ENCODE measurements at regions not wholly inside any gene's neighbourhood (a gene's known extent, or its start where the extent isn't known, plus 50 kb on each side); places are given as distances from the start of the nearest gene placed in this dataset.
"Not testable (repeated sequence)": the region's sequence is repeated elsewhere in the genome, so short reads cannot be mapped to it uniquely, and the experiment has no call there.

GRCh38 chrX:78822157-78822690 is 74.7 kb downstream of the LPAR4 start:
- DNase-seq: no peak
- no peaks in the 10 kb centered on the region for H3K4me1 Mint-ChIP-seq
- H3K36me3 Mint-ChIP-seq (ENCODE audit: low read depth): no peaks in the 10 kb centered on the region
- no peak overlapping the region for H3K27ac Mint-ChIP-seq
- no peaks in the 10 kb centered on the region for H3K27me3 Mint-ChIP-seq (ENCODE audit: low read depth, poor library complexity)
- TF ChIP-seq, protein P1, sequence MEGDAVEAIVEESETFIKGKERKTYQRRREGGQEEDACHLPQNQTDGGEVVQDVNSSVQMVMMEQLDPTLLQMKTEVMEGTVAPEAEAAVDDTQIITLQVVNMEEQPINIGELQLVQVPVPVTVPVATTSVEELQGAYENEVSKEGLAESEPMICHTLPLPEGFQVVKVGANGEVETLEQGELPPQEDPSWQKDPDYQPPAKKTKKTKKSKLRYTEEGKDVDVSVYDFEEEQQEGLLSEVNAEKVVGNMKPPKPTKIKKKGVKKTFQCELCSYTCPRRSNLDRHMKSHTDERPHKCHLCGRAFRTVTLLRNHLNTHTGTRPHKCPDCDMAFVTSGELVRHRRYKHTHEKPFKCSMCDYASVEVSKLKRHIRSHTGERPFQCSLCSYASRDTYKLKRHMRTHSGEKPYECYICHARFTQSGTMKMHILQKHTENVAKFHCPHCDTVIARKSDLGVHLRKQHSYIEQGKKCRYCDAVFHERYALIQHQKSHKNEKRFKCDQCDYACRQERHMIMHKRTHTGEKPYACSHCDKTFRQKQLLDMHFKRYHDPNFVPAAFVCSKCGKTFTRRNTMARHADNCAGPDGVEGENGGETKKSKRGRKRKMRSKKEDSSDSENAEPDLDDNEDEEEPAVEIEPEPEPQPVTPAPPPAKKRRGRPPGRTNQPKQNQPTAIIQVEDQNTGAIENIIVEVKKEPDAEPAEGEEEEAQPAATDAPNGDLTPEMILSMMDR (IDR thresholded peaks at IDR 0.05): no peak
- peaks cover 39% of the 10 kb centered on the region for H3K9me3 Mint-ChIP-seq
- H3K4me3 Mint-ChIP-seq: no peak overlapping the region

DNA sequence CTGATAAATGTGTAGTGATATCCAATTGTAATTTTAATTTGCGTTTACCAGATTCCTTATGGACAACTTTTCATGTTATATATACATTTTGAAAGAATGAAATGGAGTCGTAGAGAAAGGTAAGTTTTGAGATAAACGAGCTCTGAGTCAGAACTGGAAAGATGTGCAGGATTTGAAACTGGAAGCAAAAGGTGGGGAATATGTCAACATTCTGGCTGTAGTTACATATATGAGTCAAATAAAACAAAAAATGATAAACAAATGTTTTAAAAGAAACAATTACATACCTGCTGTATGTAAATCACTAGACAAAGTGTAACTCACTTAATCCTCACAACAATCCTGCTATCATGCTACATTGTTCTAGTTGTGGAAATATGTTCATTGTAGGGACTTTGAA is 84.0 kb downstream of the LPAR4 start:
- H3K36me3 Mint-ChIP-seq (ENCODE audit: low read depth): no peaks in the 10 kb centered on the region
- H3K4me3 Mint-ChIP-seq: no peak overlapping the region
- DNase-seq: no peak
- no peak overlapping the region for H3K27ac Mint-ChIP-seq
- peaks cover 4% of the 10 kb centered on the region for H3K27me3 Mint-ChIP-seq (ENCODE audit: low read depth, poor library complexity)
- peaks cover 8% of the 10 kb centered on the region for H3K9me3 Mint-ChIP-seq
- TF ChIP-seq, protein P1 (IDR thresholded peaks at IDR 0.05): no peak
- H3K4me1 Mint-ChIP-seq: no peaks in the 10 kb centered on the region

GRCh38 chrX:78838709-78839108 is 91.2 kb downstream of the LPAR4 start:
- DNase-seq: no peak
- Mint-ChIP-seq H3K27me3 (ENCODE audit: low read depth, poor library complexity) (peaks cover 8% of the 10 kb centered on the region), H3K9me3 (peaks cover 26% of the 10 kb centered on the region), H3K4me3 (no peak overlapping the region), H3K27ac (no peak overlapping the region), H3K4me1 (no peaks in the 10 kb centered on the region), H3K36me3 (ENCODE audit: low read depth) (no peaks in the 10 kb centered on the region)
- TF ChIP-seq, protein P1 (IDR thresholded peaks at IDR 0.05): no peak

DNA sequence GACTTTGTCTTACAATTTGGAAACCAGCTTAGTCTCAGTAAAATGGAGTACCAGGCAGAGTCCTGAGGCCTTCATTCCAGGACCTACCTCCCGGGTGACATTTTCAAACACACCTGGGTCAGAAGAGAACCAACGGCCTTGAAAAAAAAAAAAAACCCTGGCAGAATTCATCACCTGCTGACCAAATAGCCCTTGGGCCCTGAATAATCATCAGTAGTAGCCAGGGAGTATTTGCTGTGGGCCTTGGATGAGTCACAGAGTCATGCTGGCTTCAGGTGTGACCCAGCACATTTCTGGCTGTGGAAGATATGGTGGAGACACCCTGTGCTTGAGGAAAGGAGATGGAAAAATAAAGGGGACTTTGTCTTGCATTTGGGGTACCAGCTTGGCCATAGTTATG is 92.2 kb downstream of the LPAR4 start:
- Mint-ChIP-seq H3K27me3 (ENCODE audit: low read depth, poor library complexity) (peaks cover 8% of the 10 kb centered on the region), H3K4me3 (no peak overlapping the region), H3K9me3 (peaks cover 22% of the 10 kb centered on the region), H3K4me1 (no peaks in the 10 kb centered on the region), H3K36me3 (ENCODE audit: low read depth) (no peaks in the 10 kb centered on the region), H3K27ac (no peak overlapping the region)
- TF ChIP-seq, protein P1 (IDR thresholded peaks at IDR 0.05): no peak
- DNase-seq: no peak

DNA sequence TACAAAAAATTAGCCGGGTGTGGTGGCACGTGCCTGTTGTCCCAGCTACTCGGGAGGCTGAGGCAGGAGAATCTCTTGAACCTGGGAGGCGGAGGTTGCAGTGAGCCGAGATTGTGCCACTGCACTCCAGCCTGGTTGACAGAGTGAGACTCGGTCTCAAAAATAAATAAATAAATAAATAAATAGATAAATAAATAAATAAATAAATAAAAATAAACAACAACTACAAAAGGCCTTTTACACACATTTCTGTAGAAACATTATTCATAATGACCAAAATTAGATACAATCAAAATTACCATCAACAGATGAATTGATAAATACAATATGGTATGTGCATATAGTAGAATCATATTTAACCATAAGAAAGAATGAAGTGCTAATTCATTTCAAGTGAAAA is 96.7 kb downstream of the LPAR4 start:
- DNase-seq; H3K4me1 Mint-ChIP-seq; H3K27ac Mint-ChIP-seq; H3K27me3 Mint-ChIP-seq (ENCODE audit: low read depth, poor library complexity); H3K4me3 Mint-ChIP-seq; H3K36me3 Mint-ChIP-seq (ENCODE audit: low read depth): not testable (repeated sequence)
- peaks cover 21% of the 10 kb centered on the region for H3K9me3 Mint-ChIP-seq

DNA sequence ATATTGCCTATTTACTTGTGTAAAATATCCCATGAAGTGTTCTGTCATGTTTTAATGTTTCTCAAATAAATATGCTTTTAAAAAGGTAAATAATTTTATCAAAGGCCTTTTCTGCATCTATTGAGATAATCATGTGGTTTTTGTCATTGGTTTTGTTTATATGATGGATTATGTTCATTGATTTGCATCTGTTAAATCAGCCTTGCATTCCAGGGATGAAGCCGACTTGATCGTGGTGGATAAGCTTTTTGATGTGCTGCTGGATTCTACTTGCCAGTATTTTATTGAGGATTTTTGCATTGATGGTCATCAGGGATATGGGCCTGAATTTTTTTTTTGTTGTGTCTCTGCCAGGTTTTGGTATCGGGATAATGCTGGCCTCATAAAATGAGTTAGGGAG is 63.9 kb upstream of the P2RY10 start:
- H3K4me1 Mint-ChIP-seq; H3K27ac Mint-ChIP-seq; H3K36me3 Mint-ChIP-seq (ENCODE audit: low read depth); DNase-seq; H3K27me3 Mint-ChIP-seq (ENCODE audit: low read depth, poor library complexity); H3K4me3 Mint-ChIP-seq: not testable (repeated sequence)
- peaks cover 69% of the 10 kb centered on the region for H3K9me3 Mint-ChIP-seq

DNA sequence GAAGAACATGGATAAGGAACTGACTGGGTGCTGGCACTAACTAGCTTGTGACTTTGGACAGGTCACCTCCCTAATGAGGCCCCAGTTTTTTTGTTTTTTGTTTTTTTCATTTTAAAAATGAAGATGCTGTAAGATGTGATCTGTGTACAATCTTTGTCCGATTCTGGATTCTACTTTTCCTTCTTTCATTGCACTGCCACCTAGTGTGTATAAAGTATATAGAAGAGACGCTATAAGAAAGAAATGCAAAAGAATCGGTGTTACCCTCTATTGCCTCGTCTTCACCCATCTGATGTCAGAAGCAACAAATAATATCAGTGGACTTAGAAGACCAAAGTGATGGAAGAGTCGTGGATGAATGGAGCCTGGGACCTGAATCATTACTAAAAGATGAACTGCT is 58.6 kb upstream of the P2RY10 start:
- no peaks in the 10 kb centered on the region for H3K36me3 Mint-ChIP-seq (ENCODE audit: low read depth)
- H3K4me3 Mint-ChIP-seq: no peak overlapping the region
- H3K27ac Mint-ChIP-seq: no peak overlapping the region
- TF ChIP-seq, protein P1 (IDR thresholded peaks at IDR 0.05): peak; percentile 20
- H3K9me3 Mint-ChIP-seq: peaks cover 40% of the 10 kb centered on the region
- H3K27me3 Mint-ChIP-seq (ENCODE audit: low read depth, poor library complexity): no peaks in the 10 kb centered on the region
- no peaks in the 10 kb centered on the region for H3K4me1 Mint-ChIP-seq
- DNase-seq: no peak
